Central memory CD8-positive, alpha-beta T cell (primary cell): ENCODE measurements at regions not wholly inside any gene's neighbourhood (a gene's known extent, or its start where the extent isn't known, plus 50 kb on each side); places are given as distances from the start of the nearest gene placed in this dataset.

Source experiments
- ATAC-seq: fragments of 150-1000 bp; cut with Tn5 transposase; replicated peaks from 2 replicates; pipeline ENCODE4 v1.10.0; 2022; ENCODE audit warnings: mild to moderate bottlenecking, moderate FRiP score, moderate number of reproducible peaks; ENCODE audit not compliant: poor library complexity, severe bottlenecking; ENCODE audit errors: extremely low read depth
- DNase-seq, 2 donors: peaks; one replicate each; pipeline ENCODE4 v3.0.0; 2021; ENCODE audit warnings: low spot score in 2 of 2
- H3K27ac Mint-ChIP-seq: one replicate; pipeline ENCODE4 v1.8.0; 2022; ENCODE audit warnings: low read depth, mild to moderate bottlenecking, moderate library complexity, mixed read lengths
- H3K27me3 Mint-ChIP-seq: one replicate; pipeline ENCODE4 v1.8.0; 2022; ENCODE audit warnings: mixed read lengths
- H3K36me3 Mint-ChIP-seq: one replicate; pipeline ENCODE4 v1.8.0; 2022; ENCODE audit warnings: mild to moderate bottlenecking, moderate library complexity, mixed read lengths; ENCODE audit not compliant: insufficient read depth
- H3K4me1 Mint-ChIP-seq: one replicate; pipeline ENCODE4 v1.8.0; 2022; ENCODE audit warnings: mixed read lengths
- H3K4me3 Mint-ChIP-seq: one replicate; pipeline ENCODE4 v1.8.0; 2022; ENCODE audit warnings: mild to moderate bottlenecking, moderate library complexity, mixed read lengths
- H3K9me3 Mint-ChIP-seq: one replicate; pipeline ENCODE4 v1.8.0; 2022; ENCODE audit warnings: mixed read lengths

DNA sequence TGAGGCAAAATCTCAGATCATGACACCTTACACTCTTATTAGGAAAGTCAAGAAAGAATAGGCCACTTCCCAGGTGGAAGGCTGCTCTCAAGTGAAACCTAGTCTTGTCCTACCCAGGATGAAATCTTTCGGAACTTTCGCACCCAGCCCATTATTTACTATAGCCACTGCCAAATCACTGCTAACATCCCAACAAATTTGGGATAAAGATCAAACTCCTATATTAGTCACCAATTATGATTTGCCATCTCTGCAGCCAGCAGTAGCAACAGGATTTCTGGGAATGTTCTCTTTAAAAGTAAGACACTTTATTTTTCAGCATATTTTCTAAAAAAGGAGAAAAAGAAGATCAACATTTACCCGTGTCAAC is 224.6 kb downstream of the GAS1 start:
- Mint-ChIP-seq H3K9me3 (no peaks in the 10 kb centered on the region), H3K4me1 (peaks cover 6% of the 10 kb centered on the region), H3K27me3 (peaks cover 27% of the 10 kb centered on the region), H3K4me3 (no peak overlapping the region), H3K27ac (no peak overlapping the region), H3K36me3 (no peaks in the 10 kb centered on the region)
- ATAC-seq (no peak), DNase-seq (no peak)

DNA sequence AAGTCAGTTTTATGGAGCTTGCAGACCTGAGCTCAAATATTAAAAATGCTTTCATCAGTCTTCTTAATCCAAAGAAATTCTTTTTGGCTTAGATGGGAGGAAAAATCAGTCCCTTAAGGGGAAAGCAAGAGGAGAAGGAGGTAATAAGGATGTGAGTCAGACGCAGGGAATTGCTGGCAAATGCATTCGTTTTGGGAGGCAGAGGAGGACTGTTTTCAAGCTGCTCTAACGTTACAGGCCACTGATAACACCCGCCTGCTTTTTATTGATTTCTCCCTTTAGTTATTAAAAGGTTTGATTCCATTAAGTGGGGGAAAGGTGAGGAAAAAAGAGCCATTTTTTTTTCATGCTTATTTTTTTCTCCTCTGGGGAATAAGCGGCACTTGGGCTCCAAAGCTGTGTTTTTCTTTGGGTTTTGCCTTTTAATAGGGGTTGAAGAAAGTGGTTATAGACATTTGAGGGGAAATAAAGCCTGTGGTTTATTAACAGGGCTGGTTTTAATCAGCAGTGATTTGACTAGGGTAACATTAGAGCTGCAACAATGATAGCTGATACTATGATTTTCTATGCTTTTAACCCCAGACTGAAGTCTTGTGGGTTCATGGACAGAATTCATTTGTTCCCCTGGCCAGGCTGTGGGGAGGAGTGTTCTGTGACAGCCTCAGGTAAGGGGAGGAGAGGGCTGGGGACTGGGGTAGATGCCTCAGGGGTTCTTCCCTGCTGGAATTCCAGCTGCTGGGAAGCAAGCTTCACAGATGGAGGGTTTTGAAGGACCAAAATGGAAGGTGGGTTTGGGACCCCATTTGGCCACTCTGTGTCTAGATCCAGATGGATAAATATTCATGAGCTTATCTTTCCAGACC is 225.2 kb downstream of the GAS1 start:
- H3K4me3 Mint-ChIP-seq, result no peak overlapping the region
- H3K27ac Mint-ChIP-seq, result no peak overlapping the region
- no peak for ATAC-seq
- peaks cover 29% of the 10 kb centered on the region for H3K27me3 Mint-ChIP-seq
- no peaks in the 10 kb centered on the region for H3K36me3 Mint-ChIP-seq
- no peak for DNase-seq
- H3K9me3 Mint-ChIP-seq, result no peaks in the 10 kb centered on the region
- peaks cover 6% of the 10 kb centered on the region for H3K4me1 Mint-ChIP-seq

DNA sequence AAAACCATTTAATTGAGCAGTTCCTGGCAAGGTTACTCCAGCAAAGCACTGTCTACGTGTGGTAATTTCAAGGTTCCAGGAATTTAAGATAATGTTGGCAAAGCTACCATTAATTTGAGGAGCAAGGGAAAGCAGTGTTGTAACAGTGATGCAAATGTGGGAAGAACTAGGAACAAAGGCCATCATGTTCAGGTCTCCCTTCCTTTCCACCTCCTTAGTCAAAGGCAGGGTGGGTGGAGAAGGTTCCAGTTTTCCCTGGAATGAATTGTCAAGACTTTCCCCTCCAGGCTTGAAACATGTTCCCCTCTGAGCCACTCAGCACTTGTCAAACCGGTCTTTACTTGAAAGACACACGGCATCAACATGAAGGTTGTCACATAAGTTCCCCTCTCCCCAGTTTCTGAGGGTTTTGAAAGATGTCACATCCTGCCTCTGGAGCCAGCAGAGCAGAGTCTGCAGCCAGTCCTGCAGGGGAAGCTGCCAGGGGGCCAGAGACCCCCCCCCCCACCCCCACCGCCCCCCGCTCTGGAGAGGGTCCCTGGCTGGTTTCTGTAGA is 226.0 kb downstream of the GAS1 start:
- Mint-ChIP-seq H3K27me3 (peaks cover 36% of the 10 kb centered on the region), H3K36me3 (no peaks in the 10 kb centered on the region), H3K9me3 (no peaks in the 10 kb centered on the region), H3K27ac (no peak overlapping the region), H3K4me3 (no peak overlapping the region), H3K4me1 (peaks cover 6% of the 10 kb centered on the region)
- DNase-seq (no peak), ATAC-seq (no peak)

DNA sequence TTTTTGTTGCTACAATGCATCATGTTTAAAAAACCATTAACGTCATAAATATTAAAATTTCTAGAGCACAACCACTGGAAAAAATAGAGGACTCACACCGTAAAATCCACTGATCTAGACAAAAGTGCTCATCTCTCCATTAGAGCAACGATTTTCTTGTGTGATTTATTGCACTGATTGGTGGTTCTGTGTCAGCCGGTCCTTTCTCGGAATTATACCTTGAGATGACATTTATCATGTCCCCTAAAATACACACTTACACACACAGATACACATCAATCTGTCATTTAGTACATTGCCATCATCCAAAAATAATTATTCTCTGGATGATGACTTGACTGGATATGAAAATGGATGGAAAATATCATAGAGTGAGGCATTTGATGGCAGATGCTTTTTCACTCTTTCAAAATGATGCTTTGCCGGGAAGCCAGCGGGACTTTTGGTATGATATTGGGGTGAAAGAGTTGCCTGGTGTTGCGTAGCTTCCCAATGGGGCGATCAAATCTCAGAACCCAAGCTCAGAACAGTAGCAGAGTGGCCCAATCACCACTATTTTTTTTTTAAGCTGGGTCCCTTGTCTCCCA is 226.6 kb downstream of the GAS1 start:
- Mint-ChIP-seq H3K4me3 (no peak overlapping the region), H3K4me1 (peaks cover 6% of the 10 kb centered on the region)
- no peak for DNase-seq

DNA sequence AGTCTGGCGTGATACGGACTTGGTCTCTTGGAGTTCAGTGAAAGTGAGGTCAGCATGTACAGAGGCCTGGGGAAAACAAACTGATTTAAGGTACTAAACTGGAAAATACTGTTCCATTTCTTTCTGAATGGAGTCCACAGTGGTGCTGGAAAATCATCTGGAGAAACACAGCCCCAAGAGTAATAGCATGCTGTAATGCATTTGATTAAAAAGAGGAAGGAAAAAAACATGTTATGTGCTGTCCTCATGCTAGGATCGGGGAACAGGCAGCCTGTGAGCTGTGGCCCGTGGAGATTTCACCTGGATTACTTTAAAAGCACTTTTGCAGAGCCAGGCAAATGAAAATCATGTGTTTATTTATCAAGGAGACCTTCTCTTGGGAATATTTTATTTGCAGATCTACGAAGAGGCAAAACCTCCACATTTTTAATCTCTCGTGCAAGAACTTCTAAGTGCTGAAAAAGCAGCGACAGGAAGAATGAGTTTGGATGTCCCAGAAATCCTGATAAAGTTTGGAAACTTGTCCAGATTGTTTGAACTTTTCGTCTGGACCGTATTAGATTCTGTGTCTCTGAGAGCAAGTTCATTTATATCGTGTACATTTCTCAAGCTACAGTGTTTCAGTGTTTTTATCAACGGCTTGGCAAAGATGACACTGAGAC is 228.8 kb downstream of the GAS1 start:
- Mint-ChIP-seq H3K9me3 (no peaks in the 10 kb centered on the region), H3K27ac (no peak overlapping the region), H3K4me3 (no peak overlapping the region), H3K27me3 (peaks cover 53% of the 10 kb centered on the region), H3K4me1 (peaks cover 5% of the 10 kb centered on the region), H3K36me3 (no peaks in the 10 kb centered on the region)
- DNase-seq, result no peak
- no peak for ATAC-seq

More for the DNA sequence above, 226.6 kb downstream of the GAS1 start:
- Mint-ChIP-seq H3K36me3 (no peaks in the 10 kb centered on the region), H3K9me3 (no peaks in the 10 kb centered on the region), H3K27me3 (peaks cover 42% of the 10 kb centered on the region), H3K27ac (no peak overlapping the region)
- ATAC-seq, result no peak

DNA sequence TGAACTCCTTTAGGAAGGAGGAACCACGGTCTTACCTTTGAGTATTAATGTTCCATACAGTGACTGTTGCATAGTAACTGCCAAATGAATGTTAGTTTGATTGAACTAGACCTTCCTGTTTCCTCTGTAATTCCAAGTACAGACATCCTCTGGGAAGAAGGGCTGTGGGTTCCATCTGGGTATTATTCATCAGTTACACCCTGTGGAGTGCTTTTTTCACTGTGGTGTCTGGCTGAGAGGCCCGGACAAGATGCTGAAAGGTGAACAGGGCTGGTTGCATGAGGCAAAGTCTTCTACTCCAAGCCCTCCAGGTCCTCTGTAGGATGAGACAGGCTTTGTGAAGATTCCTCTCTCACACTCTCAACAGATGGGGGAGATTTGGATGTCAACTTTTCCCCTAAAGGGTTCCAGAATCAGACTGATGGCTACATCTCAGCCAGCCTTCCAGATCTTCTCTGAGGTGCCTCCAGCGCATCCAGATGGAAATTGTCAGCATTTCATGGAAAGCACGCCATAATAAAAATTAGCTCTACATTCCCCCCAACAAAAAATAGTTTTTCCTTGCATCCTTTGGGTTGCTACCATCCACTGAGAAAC is 230.9 kb downstream of the GAS1 start:
- Mint-ChIP-seq H3K9me3 (no peaks in the 10 kb centered on the region), H3K36me3 (no peaks in the 10 kb centered on the region), H3K4me3 (no peak overlapping the region), H3K27me3 (peaks cover 42% of the 10 kb centered on the region), H3K4me1 (no peaks in the 10 kb centered on the region), H3K27ac (no peak overlapping the region)
- ATAC-seq (no peak), DNase-seq (no peak)

DNA sequence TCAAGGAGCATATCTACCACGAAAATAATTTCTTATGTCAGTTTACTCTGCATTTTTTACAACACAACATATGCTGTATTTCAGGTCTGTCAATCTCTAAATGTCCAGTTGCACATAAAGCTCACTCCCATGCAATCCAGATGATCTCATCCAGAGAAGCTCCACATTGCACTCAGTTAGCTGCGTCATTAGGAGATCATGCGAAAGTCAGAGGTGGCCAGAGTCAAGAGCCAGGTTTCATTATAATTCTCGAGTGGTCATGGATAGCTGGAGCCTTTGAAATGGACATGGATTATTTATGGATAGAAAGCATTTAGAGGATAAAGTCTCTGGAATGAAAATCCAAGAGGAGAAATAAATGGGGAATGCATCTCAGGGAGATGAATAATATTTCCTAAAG is 232.3 kb downstream of the GAS1 start:
- Mint-ChIP-seq H3K36me3 (no peaks in the 10 kb centered on the region), H3K27ac (no peak overlapping the region), H3K27me3 (peaks cover 39% of the 10 kb centered on the region), H3K9me3 (no peaks in the 10 kb centered on the region), H3K4me1 (no peaks in the 10 kb centered on the region), H3K4me3 (no peak overlapping the region)
- ATAC-seq (no peak), DNase-seq (no peak)

DNA sequence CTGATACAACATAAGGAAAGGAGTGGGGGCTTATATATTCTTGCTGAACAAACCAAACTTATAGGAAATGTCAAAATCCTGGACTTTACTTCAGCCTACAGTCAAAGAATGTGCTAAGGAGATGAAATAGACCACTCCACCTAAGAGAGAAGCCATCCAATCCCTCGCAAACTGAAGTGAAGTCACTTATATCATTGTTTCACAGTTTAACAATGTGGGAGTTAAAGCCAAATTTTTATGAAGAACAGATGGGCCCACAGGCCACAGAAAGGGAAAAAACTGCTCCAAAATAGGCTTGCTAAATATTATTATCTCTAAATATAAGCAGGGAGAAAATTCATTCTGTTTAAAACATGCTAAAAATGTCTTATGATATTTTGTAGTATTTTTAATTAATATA is 233.3 kb downstream of the GAS1 start:
- no peak overlapping the region for H3K27ac Mint-ChIP-seq

DNA sequence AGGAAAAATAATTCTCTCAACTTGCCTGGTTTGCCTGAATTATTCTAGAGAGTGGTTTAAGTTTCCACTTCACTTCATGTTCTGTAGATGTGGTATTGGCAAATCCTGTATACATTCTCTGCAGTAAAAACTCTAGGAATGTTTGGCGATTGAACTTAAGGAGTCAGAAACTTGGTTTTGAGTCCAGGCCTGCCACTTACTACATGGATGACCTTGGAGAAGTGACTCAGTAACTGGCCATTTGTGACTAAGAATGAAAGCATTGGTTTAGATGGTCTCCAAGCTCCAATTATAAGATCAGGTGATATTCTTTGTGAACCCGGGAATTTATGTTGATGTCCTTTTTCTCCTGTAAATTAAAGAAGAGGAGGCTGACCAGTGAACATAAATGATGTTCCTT is 233.8 kb downstream of the GAS1 start:
- no peaks in the 10 kb centered on the region for H3K36me3 Mint-ChIP-seq
- no peaks in the 10 kb centered on the region for H3K9me3 Mint-ChIP-seq
- no peak overlapping the region for H3K4me3 Mint-ChIP-seq
- H3K4me1 Mint-ChIP-seq, result no peaks in the 10 kb centered on the region
- no peak for ATAC-seq
- H3K27me3 Mint-ChIP-seq, result peaks cover 38% of the 10 kb centered on the region
- no peak overlapping the region for H3K27ac Mint-ChIP-seq
- no peak for DNase-seq

More for the DNA sequence above, 233.3 kb downstream of the GAS1 start:
- Mint-ChIP-seq H3K9me3 (no peaks in the 10 kb centered on the region), H3K4me1 (no peaks in the 10 kb centered on the region), H3K27me3 (peaks cover 39% of the 10 kb centered on the region), H3K36me3 (no peaks in the 10 kb centered on the region), H3K4me3 (no peak overlapping the region)
- ATAC-seq (no peak), DNase-seq (no peak)

DNA sequence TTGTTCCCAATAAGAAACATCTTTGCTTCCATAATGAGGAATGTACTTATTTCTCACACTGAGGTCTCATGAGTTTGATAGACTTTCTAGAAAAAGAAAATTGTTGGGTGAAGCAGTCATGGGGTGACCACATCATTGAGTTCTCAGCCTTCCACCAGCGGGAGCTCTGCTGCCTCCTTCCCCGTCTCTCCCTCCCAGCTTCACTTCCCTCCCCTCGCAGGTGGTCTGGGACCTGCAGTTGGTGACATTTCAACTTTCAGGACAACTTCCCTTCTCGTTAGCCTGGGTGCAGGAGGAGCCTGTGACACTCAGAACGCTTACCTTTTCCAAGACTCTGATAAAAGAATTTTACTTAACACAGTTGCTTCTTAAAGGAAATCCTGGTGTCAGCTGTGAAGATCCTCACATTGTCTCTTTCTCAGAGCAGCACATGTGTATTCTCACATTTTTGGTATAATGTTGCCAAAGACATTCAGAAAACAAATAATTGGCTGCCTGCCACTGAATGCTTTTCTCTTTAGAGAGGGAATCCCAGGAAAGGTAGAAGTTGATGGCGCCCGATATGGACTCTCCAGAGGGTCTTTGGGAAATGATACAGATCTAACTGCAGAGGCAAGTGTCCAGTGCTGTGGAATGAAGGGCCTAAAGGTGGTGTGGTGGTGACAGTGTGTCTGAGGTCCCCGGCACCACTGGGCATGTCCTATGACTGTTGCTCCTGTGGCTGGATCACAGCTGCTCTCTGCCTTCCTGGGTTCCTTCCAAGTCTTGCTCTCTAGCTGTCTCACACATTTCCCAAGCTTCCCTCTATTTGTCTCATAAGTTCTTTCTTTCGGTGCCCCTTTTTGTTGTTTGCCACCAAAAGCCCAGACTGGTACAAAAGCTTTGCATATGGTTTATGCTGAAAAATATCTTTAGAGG is 238.1 kb downstream of the GAS1 start:
- peaks cover 13% of the 10 kb centered on the region for H3K27me3 Mint-ChIP-seq
- no peaks in the 10 kb centered on the region for H3K4me1 Mint-ChIP-seq
- ATAC-seq, result no peak

DNA sequence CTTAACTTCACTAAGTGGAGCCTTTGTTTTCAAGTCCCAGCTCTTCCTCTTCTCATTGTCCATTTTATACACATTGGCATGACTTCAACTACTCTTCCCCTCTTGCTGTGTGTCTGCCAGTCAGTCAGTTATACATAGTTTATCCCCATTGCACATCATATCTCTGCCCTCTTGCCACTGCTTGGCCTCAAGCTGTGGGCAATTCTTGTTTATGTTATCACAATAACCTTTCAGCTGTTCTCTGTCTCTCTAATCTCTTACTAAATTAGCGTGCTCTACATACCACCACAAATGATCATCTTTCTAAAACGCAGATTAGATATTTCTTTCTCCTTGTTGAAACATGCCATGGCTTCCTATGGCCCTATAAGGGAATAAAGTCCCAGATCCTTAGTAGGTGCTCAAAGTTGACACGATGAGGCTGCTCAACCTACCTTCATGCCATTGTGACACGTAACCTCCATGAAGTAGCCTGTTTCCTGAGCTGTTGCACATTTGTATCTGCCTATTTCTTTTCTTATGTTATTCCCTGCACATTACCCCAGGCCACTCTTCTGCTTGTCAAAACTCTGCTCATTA is 239.3 kb downstream of the GAS1 start:
- H3K9me3 Mint-ChIP-seq, result no peaks in the 10 kb centered on the region
- peaks cover 13% of the 10 kb centered on the region for H3K27me3 Mint-ChIP-seq
- no peak overlapping the region for H3K4me3 Mint-ChIP-seq
- H3K27ac Mint-ChIP-seq, result no peak overlapping the region
- no peak for DNase-seq
- H3K36me3 Mint-ChIP-seq, result no peaks in the 10 kb centered on the region
- H3K4me1 Mint-ChIP-seq, result no peaks in the 10 kb centered on the region
- ATAC-seq, result no peak

More for the DNA sequence above, 238.1 kb downstream of the GAS1 start:
- DNase-seq, result no peak
- Mint-ChIP-seq H3K9me3 (no peaks in the 10 kb centered on the region), H3K4me3 (no peak overlapping the region), H3K27ac (no peak overlapping the region), H3K36me3 (no peaks in the 10 kb centered on the region)
